DMS153 (cell line): ENCODE measurements at regions not wholly inside any gene's neighbourhood (a gene's known extent, or its start where the extent isn't known, plus 50 kb on each side); places are given as distances from the start of the nearest gene placed in this dataset.
"Not testable (repeated sequence)": the region's sequence is repeated elsewhere in the genome, so short reads cannot be mapped to it uniquely, and the experiment has no call there.

Source experiments
- DNase-seq: peaks from one replicate; lab custom pipeline; 2025; lab: John Stamatoyannopoulos, UW

DNA sequence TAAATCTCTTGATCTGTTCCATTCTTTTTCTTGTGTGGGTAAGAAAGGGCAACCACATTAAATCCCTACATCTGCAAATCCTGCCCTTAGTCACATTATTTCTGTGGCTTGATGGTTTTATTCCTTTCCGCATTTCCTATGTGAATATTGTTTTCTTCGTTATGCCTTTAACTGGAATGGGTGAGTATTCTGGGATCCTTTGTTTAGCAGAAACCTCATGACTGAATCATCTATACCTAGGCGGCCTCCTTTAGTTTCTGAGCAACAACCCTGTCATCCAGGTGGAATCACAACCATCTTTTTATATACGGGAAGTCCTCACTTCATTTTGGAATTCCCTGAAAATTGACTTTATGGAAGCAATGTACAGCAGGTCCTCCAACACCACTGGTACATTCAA, 409.5 kb downstream of the DIRAS2 start:
- DNase-seq: not testable (repeated sequence)

DNA sequence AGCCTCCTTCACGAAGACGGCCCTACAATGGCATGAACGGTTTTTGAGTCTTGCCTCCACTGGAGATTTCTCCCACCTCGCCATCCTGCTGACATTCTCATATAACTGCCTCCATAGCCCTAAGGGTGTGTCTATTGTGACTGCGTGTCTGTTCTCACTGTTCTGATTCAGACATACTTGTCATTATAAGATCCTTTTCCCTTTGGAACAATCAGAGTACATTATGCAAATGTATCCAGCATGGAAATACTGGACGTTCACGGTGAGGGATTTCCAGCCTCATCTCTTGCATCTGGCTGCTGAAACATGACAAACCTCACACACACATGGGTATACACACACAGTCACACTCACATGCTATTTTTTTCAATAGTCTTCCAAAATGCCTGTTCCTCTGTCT, 402.1 kb downstream of the DIRAS2 start:
- no peak for DNase-seq

- DNase-seq: no peak
Observed at GRCh38 chr9:90245661-90246060, 397.0 kb downstream of the DIRAS2 start.

GRCh38 chr9:90249094-90249493, 393.5 kb downstream of the DIRAS2 start:
- DNase-seq: no peak

- no peak for DNase-seq
Observed at GRCh38 chr9:90251316-90251715, 391.3 kb downstream of the DIRAS2 start.

- DNase-seq: no peak
Observed at GRCh38 chr9:90256345-90256744, 386.3 kb downstream of the DIRAS2 start.

DNA sequence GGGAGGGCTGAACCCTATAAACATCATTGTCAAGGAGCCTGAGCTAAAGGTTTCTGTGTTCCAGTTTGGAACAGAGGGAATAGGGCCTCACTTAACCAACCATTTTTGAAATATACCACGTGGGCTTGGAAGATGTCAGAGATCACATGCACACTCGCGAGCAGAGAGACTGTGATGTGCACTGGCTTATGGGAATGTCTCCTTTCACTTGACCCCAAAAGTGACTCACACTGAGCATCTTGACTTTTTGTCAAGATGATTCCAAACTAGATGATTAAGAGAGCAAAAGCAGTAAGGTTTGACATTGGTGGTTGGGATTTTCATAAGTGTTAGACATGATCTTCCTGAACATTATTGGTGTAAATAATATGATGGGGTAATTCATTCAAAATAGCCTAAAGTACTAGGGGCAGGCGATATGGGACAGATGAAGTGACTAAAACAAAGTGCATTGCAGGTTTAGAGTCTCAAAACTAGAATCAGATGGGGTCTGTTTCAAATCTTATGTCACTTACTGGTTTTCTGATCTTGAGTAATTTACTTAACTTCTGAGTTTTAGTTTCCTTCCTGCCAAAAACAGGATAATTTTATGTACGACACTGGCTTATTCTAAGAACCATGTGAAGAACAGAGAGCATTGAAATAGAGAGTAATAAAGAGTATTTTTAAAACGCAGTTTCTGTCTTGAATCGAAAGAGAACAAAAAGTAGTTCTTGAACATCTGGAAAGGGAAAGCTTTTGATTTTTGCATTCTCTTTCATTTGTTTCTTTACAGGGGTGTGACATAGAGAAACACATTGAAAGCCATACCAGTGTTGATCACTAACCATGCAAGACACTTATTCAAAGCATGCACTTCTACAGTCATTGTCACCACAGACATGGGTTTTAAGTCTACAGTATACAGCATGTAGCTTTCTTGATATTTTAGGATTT, 383.0 kb downstream of the DIRAS2 start:
- DNase-seq: no peak

DNA sequence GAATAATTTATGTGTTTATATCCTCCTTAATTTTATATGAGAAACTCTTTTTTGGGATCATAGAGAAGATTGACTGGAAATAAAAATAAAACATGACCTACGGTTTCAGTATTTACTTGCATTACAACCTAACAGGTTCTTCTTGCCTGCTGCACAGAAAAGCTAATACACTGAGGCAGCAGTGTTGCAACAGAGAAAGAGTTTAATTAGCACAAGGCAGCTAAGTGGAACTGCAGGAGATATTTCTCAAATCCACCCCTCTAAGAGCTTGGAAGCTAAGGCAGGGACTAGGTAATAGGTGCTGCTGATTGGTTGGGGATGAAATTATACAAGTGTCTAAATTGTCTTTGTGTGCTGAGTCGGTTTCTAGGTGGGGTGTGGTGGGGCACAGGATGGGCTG, 380.9 kb downstream of the DIRAS2 start:
- DNase-seq: no peak

- no peak for DNase-seq
Observed at GRCh38 chr9:90268613-90269012, 374.0 kb downstream of the DIRAS2 start.

GRCh38 chr9:90271707-90272106, 370.9 kb downstream of the DIRAS2 start:
- DNase-seq: no peak

DNA sequence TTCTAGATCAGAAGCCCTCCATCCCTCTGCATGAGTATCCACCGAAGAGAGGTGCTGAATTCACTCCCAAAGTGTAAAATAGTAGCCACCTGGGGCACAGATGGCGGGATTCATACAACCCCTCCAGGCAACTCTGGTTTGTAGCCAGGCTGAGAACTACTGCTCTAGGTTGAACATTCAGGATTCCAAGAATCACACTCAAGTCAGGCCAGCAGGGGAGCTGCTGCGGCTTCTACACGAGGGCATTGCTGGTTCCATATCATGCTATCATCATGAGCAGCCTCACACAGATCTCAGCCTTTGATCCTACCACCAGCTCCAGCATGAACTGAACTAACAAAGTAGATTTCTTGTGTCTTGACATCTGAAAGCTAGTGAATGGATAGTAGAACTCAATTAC, 367.9 kb downstream of the DIRAS2 start:
- DNase-seq: no peak

- DNase-seq: no peak
Observed at GRCh38 chr9:90285946-90286345, 356.7 kb downstream of the DIRAS2 start.

DNA sequence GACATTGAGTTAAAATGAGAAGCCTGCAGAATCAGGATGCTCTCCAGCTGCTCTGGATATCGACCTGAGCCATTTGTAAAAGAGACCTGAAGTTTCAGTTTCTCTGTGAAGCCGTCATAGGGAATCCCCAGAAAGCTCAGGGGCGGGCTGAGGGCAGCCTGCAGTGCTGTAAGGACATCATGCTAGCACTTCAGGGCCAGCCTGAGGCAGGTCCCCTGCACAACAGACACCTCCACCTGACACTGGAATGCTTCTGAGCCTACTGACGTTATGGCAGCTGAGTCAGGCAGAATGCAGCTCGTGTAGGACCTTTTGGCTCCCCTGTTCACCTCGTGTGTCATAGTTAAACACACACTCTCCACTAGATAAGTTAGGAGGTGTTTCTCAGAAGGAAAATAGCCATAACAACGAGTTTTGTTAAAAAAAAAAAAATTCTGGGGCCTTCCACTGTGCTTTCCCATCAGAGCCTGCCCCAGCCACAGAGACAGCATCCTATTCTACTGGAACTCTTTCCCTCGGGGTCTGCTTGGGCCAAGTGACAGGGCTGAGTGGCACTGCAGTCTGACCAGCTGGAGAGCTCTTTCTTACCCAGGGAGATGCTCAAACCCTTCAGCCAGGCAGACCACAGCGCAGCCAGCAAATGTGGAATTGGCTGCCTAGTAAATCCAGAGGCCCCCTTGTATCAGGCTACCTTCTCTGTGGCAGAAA, 354.9 kb downstream of the DIRAS2 start:
- no peak for DNase-seq

- no peak for DNase-seq
Observed at GRCh38 chr9:90288275-90288639, 354.4 kb downstream of the DIRAS2 start.

GRCh38 chr9:90290716-90291485, 351.7 kb downstream of the DIRAS2 start:
- no peak for DNase-seq

- DNase-seq: no peak
Observed at GRCh38 chr9:90296539-90296938, 346.1 kb downstream of the DIRAS2 start.

GRCh38 chr9:90299968-90300367, 342.7 kb downstream of the DIRAS2 start:
- no peak for DNase-seq

DNA sequence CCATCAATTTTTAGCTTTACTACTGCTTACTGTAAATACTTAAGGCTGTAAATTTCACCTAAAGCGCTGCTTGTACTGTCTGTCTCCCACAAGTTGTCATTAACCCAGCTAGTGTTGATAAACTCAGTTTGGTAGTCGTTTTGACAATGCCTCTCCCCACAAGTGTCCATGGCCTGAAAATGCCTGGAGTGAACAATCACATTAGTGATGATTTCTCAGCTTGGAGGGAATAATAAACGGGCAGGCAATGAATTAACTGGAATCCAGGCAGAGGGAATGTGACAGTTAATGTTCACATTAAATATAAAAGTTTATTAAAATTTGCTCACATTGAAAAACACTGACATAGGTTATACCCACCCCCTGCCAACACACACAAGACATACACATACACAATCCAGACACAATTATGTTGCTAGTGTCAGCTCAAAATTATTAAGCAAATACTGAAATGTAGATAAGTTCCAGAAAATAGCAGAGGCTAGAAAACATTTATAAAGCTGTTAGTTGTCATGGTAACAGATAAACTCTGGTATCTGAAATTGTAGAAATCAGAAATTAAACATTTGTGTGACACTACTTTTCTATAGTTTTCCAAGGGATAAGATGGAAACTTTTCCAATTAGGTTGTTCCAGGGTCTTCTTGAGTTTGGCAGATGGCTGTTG, 341.9 kb downstream of the DIRAS2 start:
- DNase-seq: no peak

DNA sequence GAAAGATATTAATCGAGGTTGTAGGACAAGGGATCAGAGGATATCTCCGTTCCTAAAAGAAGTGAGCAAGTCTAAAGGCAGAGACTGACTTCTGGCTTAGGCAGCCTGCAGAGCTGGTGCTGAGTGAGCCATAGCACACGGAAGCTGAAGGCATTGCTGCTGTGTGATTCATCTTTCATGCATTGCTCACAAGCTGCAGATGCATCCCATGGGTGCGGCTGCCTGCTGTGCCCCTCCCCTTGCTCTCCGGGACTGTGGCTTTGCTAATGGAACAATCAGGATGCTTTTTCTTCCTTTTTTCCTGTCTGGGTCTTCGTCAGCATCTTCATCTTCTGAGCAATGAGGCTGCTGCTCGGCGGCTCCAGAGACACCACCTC, 341.4 kb downstream of the DIRAS2 start:
- DNase-seq: peak; percentile 62

DNA sequence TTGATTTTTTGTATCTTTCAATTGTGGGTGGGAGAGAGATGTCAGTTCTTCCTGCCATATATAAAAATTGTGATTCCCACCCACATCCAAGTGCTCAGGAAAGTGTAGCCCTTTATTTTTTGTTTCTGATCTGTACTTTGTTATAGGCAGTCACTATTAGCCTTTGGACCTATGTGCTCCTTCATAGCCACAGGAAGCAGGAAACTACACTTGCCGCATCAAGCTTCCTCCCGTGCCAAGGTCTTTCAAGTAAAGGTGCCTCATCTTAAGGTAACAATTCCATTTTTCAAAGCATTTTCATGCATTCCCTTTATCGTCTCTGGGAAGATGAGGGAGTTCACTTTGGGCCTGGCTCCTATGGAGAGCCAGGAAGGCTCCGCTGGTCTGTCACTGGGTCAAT, 339.0 kb downstream of the DIRAS2 start:
- DNase-seq: no peak

DNA sequence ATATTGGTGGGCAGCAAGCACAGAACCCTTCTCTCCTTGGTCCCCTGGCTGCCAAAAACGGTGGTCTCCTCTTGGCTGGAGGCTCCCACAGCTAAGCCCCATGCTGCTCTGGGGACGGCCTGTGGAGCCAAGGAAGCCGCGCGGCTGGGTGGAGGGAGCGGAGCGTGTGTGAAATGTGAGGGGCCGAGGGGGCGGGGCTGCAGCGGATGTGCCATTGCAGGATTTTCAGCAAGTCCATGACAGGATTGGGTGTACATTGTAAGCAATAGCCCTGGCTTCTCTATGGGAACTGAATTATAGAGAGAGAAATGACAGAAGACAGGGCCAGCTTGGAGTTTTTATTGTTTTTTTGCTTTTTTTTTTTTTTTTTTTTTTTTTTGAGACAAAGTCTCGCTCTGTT, 336.5 kb downstream of the DIRAS2 start:
- no peak for DNase-seq

- no peak for DNase-seq
Observed at GRCh38 chr9:90307167-90307833, 335.3 kb downstream of the DIRAS2 start.
